T-helper 1 cell treated with Interleukin-12 subunit alpha and Interleukin-12 subunit beta and Interleukin-4 antibody, amounts not matched to agents 30 μg/mL and 1 μg/mL, for 36 hours (primary cell): ENCODE measurements at regions not wholly inside any gene's neighbourhood (a gene's known extent, or its start where the extent isn't known, plus 50 kb on each side); places are given as distances from the start of the nearest gene placed in this dataset.
"Not testable (repeated sequence)": the region's sequence is repeated elsewhere in the genome, so short reads cannot be mapped to it uniquely, and the experiment has no call there.

Experiments
- H3K27ac Mint-ChIP-seq: one replicate; pipeline ENCODE4 v1.8.0; 2021; ENCODE audit warnings: mild to moderate bottlenecking, mixed read lengths
- H3K27me3 Mint-ChIP-seq: one replicate; pipeline ENCODE4 v1.8.0; 2021; ENCODE audit warnings: low read depth, mixed read lengths
- H3K36me3 Mint-ChIP-seq: one replicate; pipeline ENCODE4 v1.8.0; 2021; ENCODE audit warnings: low read depth, mixed read lengths
- H3K4me1 Mint-ChIP-seq: one replicate; pipeline ENCODE4 v1.8.0; 2021; ENCODE audit warnings: low read depth, mixed read lengths
- H3K4me3 Mint-ChIP-seq: one replicate; pipeline ENCODE4 v1.8.0; 2021; ENCODE audit warnings: mild to moderate bottlenecking, moderate library complexity, mixed read lengths
- H3K9me3 Mint-ChIP-seq: one replicate; pipeline ENCODE4 v1.8.0; 2021; ENCODE audit warnings: mixed read lengths

- peaks cover 12% of the 10 kb centered on the region for H3K27me3 Mint-ChIP-seq
- H3K4me3 Mint-ChIP-seq, H3K27ac Mint-ChIP-seq, H3K4me1 Mint-ChIP-seq, H3K9me3 Mint-ChIP-seq, H3K36me3 Mint-ChIP-seq: not testable (repeated sequence)
Observed at GRCh38 chr4:77464100-77464499, 141.5 kb upstream of the CXCL13 start.

GRCh38 chr4:77465271-77465670 lies 140.3 kb upstream of the CXCL13 start:
- H3K4me3 Mint-ChIP-seq = no peak overlapping the region
- no peak overlapping the region for H3K27ac Mint-ChIP-seq
- H3K9me3 Mint-ChIP-seq = no peaks in the 10 kb centered on the region

GRCh38 chr4:77466430-77466829 lies 139.2 kb upstream of the CXCL13 start:
- no peak overlapping the region for H3K27ac Mint-ChIP-seq

More at GRCh38 chr4:77465271-77465670, 140.3 kb upstream of the CXCL13 start:
- no peaks in the 10 kb centered on the region for H3K36me3 Mint-ChIP-seq
- no peaks in the 10 kb centered on the region for H3K4me1 Mint-ChIP-seq
- peaks cover 7% of the 10 kb centered on the region for H3K27me3 Mint-ChIP-seq

GRCh38 chr4:77471821-77472495 lies 133.7 kb upstream of the CXCL13 start:
- no peaks in the 10 kb centered on the region for H3K4me1 Mint-ChIP-seq
- H3K36me3 Mint-ChIP-seq = no peaks in the 10 kb centered on the region
- H3K9me3 Mint-ChIP-seq = no peaks in the 10 kb centered on the region
- H3K27me3 Mint-ChIP-seq = peaks cover 26% of the 10 kb centered on the region
- no peak overlapping the region for H3K27ac Mint-ChIP-seq
- no peak overlapping the region for H3K4me3 Mint-ChIP-seq

More at GRCh38 chr4:77466430-77466829, 139.2 kb upstream of the CXCL13 start:
- Mint-ChIP-seq H3K27me3 (peaks cover 3% of the 10 kb centered on the region), H3K4me3 (no peak overlapping the region), H3K9me3 (no peaks in the 10 kb centered on the region), H3K36me3 (no peaks in the 10 kb centered on the region), H3K4me1 (no peaks in the 10 kb centered on the region)

- no peaks in the 10 kb centered on the region for H3K9me3 Mint-ChIP-seq
- H3K4me3 Mint-ChIP-seq = no peak overlapping the region
- H3K36me3 Mint-ChIP-seq = no peaks in the 10 kb centered on the region
- H3K27me3 Mint-ChIP-seq = peaks cover 30% of the 10 kb centered on the region
- no peak overlapping the region for H3K27ac Mint-ChIP-seq
- H3K4me1 Mint-ChIP-seq = no peaks in the 10 kb centered on the region
Observed at GRCh38 chr4:77473509-77473908, 132.1 kb upstream of the CXCL13 start.

GRCh38 chr4:77481856-77482255 lies 123.8 kb upstream of the CXCL13 start:
- H3K4me1 Mint-ChIP-seq = no peaks in the 10 kb centered on the region
- H3K4me3 Mint-ChIP-seq = no peak overlapping the region
- no peaks in the 10 kb centered on the region for H3K36me3 Mint-ChIP-seq
- H3K9me3 Mint-ChIP-seq = no peaks in the 10 kb centered on the region
- H3K27me3 Mint-ChIP-seq = peaks cover 11% of the 10 kb centered on the region
- no peak overlapping the region for H3K27ac Mint-ChIP-seq

- Mint-ChIP-seq H3K27me3 (peaks cover 6% of the 10 kb centered on the region), H3K4me1 (peaks cover 1% of the 10 kb centered on the region), H3K36me3 (no peaks in the 10 kb centered on the region), H3K27ac (no peak overlapping the region), H3K9me3 (no peaks in the 10 kb centered on the region), H3K4me3 (no peak overlapping the region)
Observed at GRCh38 chr4:77488882-77489281, 116.7 kb upstream of the CXCL13 start.

GRCh38 chr4:77493120-77493752 lies 112.4 kb upstream of the CXCL13 start:
- H3K9me3 Mint-ChIP-seq = no peaks in the 10 kb centered on the region
- H3K36me3 Mint-ChIP-seq = no peaks in the 10 kb centered on the region
- no peaks in the 10 kb centered on the region for H3K27me3 Mint-ChIP-seq
- H3K4me3 Mint-ChIP-seq = no peak overlapping the region
- peaks cover 1% of the 10 kb centered on the region for H3K4me1 Mint-ChIP-seq
- no peak overlapping the region for H3K27ac Mint-ChIP-seq

GRCh38 chr4:77493829-77494551 lies 111.6 kb upstream of the CXCL13 start:
- no peaks in the 10 kb centered on the region for H3K36me3 Mint-ChIP-seq

GRCh38 chr4:77496457-77496856 lies 109.2 kb upstream of the CXCL13 start:
- no peaks in the 10 kb centered on the region for H3K36me3 Mint-ChIP-seq
- H3K9me3 Mint-ChIP-seq = no peaks in the 10 kb centered on the region
- no peak overlapping the region for H3K4me3 Mint-ChIP-seq
- peaks cover 1% of the 10 kb centered on the region for H3K4me1 Mint-ChIP-seq
- no peak overlapping the region for H3K27ac Mint-ChIP-seq
- no peaks in the 10 kb centered on the region for H3K27me3 Mint-ChIP-seq

More at GRCh38 chr4:77493829-77494551, 111.6 kb upstream of the CXCL13 start:
- Mint-ChIP-seq H3K9me3 (no peaks in the 10 kb centered on the region), H3K4me1 (peaks cover 1% of the 10 kb centered on the region), H3K27me3 (no peaks in the 10 kb centered on the region), H3K27ac (no peak overlapping the region), H3K4me3 (no peak overlapping the region)

- Mint-ChIP-seq H3K36me3 (no peaks in the 10 kb centered on the region), H3K27me3 (peaks cover 10% of the 10 kb centered on the region), H3K9me3 (no peaks in the 10 kb centered on the region), H3K27ac (no peak overlapping the region), H3K4me1 (no peaks in the 10 kb centered on the region), H3K4me3 (no peak overlapping the region)
Observed at GRCh38 chr4:77500801-77501200, 104.8 kb upstream of the CXCL13 start.

- Mint-ChIP-seq H3K4me1 (no peaks in the 10 kb centered on the region), H3K9me3 (no peaks in the 10 kb centered on the region), H3K4me3 (no peak overlapping the region), H3K36me3 (no peaks in the 10 kb centered on the region), H3K27ac (no peak overlapping the region), H3K27me3 (peaks cover 10% of the 10 kb centered on the region)
Observed at GRCh38 chr4:77501240-77501639, 104.4 kb upstream of the CXCL13 start.

GRCh38 chr4:77501851-77502250 lies 103.8 kb upstream of the CXCL13 start:
- H3K27me3 Mint-ChIP-seq = peaks cover 10% of the 10 kb centered on the region
- no peak overlapping the region for H3K27ac Mint-ChIP-seq
- H3K9me3 Mint-ChIP-seq = no peaks in the 10 kb centered on the region
- H3K4me1 Mint-ChIP-seq = no peaks in the 10 kb centered on the region
- no peak overlapping the region for H3K4me3 Mint-ChIP-seq
- no peaks in the 10 kb centered on the region for H3K36me3 Mint-ChIP-seq

- Mint-ChIP-seq H3K27ac (no peak overlapping the region), H3K4me3 (no peak overlapping the region), H3K9me3 (no peaks in the 10 kb centered on the region), H3K4me1 (no peaks in the 10 kb centered on the region), H3K36me3 (no peaks in the 10 kb centered on the region), H3K27me3 (peaks cover 10% of the 10 kb centered on the region)
Observed at GRCh38 chr4:77504407-77504806, 101.2 kb upstream of the CXCL13 start.
